DND-41 (cell line): ENCODE measurements at regions not wholly inside any gene's neighbourhood (a gene's known extent, or its start where the extent isn't known, plus 50 kb on each side); places are given as distances from the start of the nearest gene placed in this dataset.

Experiments
- EZH2 ChIP-seq: IDR thresholded peaks from 3 replicates; pipeline ENCODE4 v1.6.1; 2012; ENCODE audit warnings: borderline replicate concordance, low read depth, mild to moderate bottlenecking, moderate library complexity, low read length, inconsistent platforms; ENCODE audit not compliant: severe bottlenecking
- TF ChIP-seq, protein P1 (sequence below): IDR thresholded peaks from 2 replicates; pipeline ENCODE4 v1.5.1; 2012; ENCODE audit warnings: borderline replicate concordance, low read length, moderate library complexity, mild to moderate bottlenecking; ENCODE audit not compliant: poor library complexity, severe bottlenecking; ENCODE audit errors: extremely low read depth

DNA sequence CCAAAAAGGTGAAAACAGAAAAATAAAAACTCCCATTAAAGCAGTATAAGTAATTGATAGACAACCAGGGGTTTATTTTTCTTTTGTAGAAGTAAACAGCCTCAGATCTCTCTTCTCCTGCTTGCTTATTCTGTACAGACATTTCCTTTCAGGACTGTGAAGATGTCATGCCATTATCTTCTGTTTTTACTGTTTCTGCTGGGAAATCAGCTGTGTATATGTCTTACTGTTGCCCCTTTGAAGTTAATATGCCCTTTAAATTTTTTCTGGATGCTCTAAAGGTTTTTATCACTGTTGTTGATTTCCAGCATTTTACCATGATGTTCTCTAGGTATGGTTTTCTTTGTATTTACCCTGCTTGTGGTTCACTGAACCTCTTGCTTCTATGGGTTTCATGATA is 199.5 kb downstream of the NXNL2 start:
- TF ChIP-seq, protein P1, sequence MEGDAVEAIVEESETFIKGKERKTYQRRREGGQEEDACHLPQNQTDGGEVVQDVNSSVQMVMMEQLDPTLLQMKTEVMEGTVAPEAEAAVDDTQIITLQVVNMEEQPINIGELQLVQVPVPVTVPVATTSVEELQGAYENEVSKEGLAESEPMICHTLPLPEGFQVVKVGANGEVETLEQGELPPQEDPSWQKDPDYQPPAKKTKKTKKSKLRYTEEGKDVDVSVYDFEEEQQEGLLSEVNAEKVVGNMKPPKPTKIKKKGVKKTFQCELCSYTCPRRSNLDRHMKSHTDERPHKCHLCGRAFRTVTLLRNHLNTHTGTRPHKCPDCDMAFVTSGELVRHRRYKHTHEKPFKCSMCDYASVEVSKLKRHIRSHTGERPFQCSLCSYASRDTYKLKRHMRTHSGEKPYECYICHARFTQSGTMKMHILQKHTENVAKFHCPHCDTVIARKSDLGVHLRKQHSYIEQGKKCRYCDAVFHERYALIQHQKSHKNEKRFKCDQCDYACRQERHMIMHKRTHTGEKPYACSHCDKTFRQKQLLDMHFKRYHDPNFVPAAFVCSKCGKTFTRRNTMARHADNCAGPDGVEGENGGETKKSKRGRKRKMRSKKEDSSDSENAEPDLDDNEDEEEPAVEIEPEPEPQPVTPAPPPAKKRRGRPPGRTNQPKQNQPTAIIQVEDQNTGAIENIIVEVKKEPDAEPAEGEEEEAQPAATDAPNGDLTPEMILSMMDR, result no peak
- no peak for TF ChIP-seq EZH2
